ENCODE measurements at regions not wholly inside any gene's neighbourhood (a gene's known extent, or its start where the extent isn't known, plus 50 kb on each side); places are given as distances from the start of the nearest gene placed in this dataset.

- intact Hi-C loops (cut with DNase I), result no loop called here
- Histone ChIP-seq H3K36me3 (no peaks in the 10 kb centered on the region), H3K9me3 (no peaks in the 10 kb centered on the region), H3K4me1 (peaks cover 0 to 8% of the 10 kb centered on the region in 2 donors), H3K27me3 (no peaks in the 10 kb centered on the region), H3K27ac (no peak overlapping the region), H3K4me3 (no peak overlapping the region)
- ATAC-seq (no peak), DNase-seq (no peak)
- TF ChIP-seq CTCF (IDR thresholded peaks at IDR 0.05), result no peak
These were observed 72.3 kb upstream of the ADGRF1 start for GRCh38 chr6:47114460-47114859.

- H3K4me1 ChIP-seq, result no peaks in the 10 kb centered on the region
- intact Hi-C loops (cut with DNase I), result no loop called here
- H3K4me3 ChIP-seq, result no peak overlapping the region
- H3K9me3 ChIP-seq, result no peaks in the 10 kb centered on the region
- DNase-seq (no peak), ATAC-seq (no peak)
- no peaks in the 10 kb centered on the region for H3K27me3 ChIP-seq
- H3K36me3 ChIP-seq, result no peaks in the 10 kb centered on the region
- H3K27ac ChIP-seq, result no peak overlapping the region
- no peak for TF ChIP-seq CTCF (IDR thresholded peaks at IDR 0.05)
These were observed 70.2 kb upstream of the ADGRF1 start for GRCh38 chr6:47112317-47112716.

- Histone ChIP-seq H3K4me1 (no peaks in the 10 kb centered on the region), H3K27ac (no peak overlapping the region)
- intact Hi-C loops (cut with DNase I), result no loop called here
These were observed 69.6 kb upstream of the ADGRF1 start for GRCh38 chr6:47111685-47112084.

GRCh38 chr6:47109281-47109680 is 67.1 kb upstream of the ADGRF1 start:
- intact Hi-C loops (cut with DNase I), result no loop called here
- DNase-seq (no peak), ATAC-seq (no peak)
- TF ChIP-seq CTCF (IDR thresholded peaks at IDR 0.05), result no peak
- H3K4me1 ChIP-seq, result no peaks in the 10 kb centered on the region
- H3K27ac ChIP-seq, result no peak overlapping the region
- H3K36me3 ChIP-seq, result no peaks in the 10 kb centered on the region
- no peaks in the 10 kb centered on the region for H3K27me3 ChIP-seq
- no peaks in the 10 kb centered on the region for H3K9me3 ChIP-seq
- H3K4me3 ChIP-seq, result no peak overlapping the region

More at GRCh38 chr6:47111685-47112084, 69.6 kb upstream of the ADGRF1 start:
- H3K4me3 ChIP-seq, result no peak overlapping the region
- DNase-seq, result no peak
- H3K9me3 ChIP-seq, result no peaks in the 10 kb centered on the region
- no peak for ATAC-seq
- H3K27me3 ChIP-seq, result no peaks in the 10 kb centered on the region
- H3K36me3 ChIP-seq, result no peaks in the 10 kb centered on the region
- TF ChIP-seq CTCF (IDR thresholded peaks at IDR 0.05), result no peak

GRCh38 chr6:47106721-47107197 is 64.6 kb upstream of the ADGRF1 start:
- no peaks in the 10 kb centered on the region for H3K27me3 ChIP-seq
- no peak for ATAC-seq
- TF ChIP-seq CTCF (IDR thresholded peaks at IDR 0.05), result no peak
- H3K4me1 ChIP-seq, result peaks cover 0 to 6% of the 10 kb centered on the region in 2 donors
- H3K36me3 ChIP-seq, result no peaks in the 10 kb centered on the region
- no peak overlapping the region for H3K4me3 ChIP-seq
- H3K9me3 ChIP-seq, result no peaks in the 10 kb centered on the region
- DNase-seq, result no peak
- intact Hi-C loops (cut with DNase I), result no loop called here
- H3K27ac ChIP-seq, result no peak overlapping the region

All from left lung (tissue), 4 donors.